Activated CD4-positive, alpha-beta T cell treated with anti-CD3 and anti-CD28 coated beads, Interleukin-2, Interleukin-4, amounts not matched to agents 100 ng/mL and 50 ng/mL, durations not matched to agents 16 hours and 8 hours (primary cell): ENCODE measurements at regions not wholly inside any gene's neighbourhood (a gene's known extent, or its start where the extent isn't known, plus 50 kb on each side); places are given as distances from the start of the nearest gene placed in this dataset.

ENCODE experiments used
- DNase-seq: peaks from one replicate; pipeline ENCODE4 v3.0.0-alpha.2; 2020; ENCODE audit warnings: low spot score

- DNase-seq = no peak
Observed at GRCh38 chr13:72165276-72165675, 298.3 kb upstream of the DACH1 start.

- DNase-seq = no peak
Observed at GRCh38 chr13:72164811-72165210, 297.8 kb upstream of the DACH1 start.

GRCh38 chr13:72163678-72164077, 296.7 kb upstream of the DACH1 start:
- DNase-seq = no peak

- no peak for DNase-seq
Observed at GRCh38 chr13:72160977-72161376, 294.0 kb upstream of the DACH1 start.

GRCh38 chr13:72156760-72157159, 289.8 kb upstream of the DACH1 start:
- DNase-seq = no peak

GRCh38 chr13:72153272-72153671, 286.3 kb upstream of the DACH1 start:
- no peak for DNase-seq

- no peak for DNase-seq
Observed at GRCh38 chr13:72151241-72151640, 284.2 kb upstream of the DACH1 start.

GRCh38 chr13:72150502-72150901, 283.5 kb upstream of the DACH1 start:
- DNase-seq = no peak

GRCh38 chr13:72149701-72150100, 282.7 kb upstream of the DACH1 start:
- DNase-seq = no peak

GRCh38 chr13:72146816-72147215, 279.8 kb upstream of the DACH1 start:
- no peak for DNase-seq

GRCh38 chr13:72145383-72145782, 278.4 kb upstream of the DACH1 start:
- no peak for DNase-seq

- DNase-seq = no peak
Observed at GRCh38 chr13:72144636-72145035, 277.6 kb upstream of the DACH1 start.

GRCh38 chr13:72141855-72142519, 275.0 kb upstream of the DACH1 start:
- no peak for DNase-seq

- DNase-seq = no peak
Observed at GRCh38 chr13:72139192-72139591, 272.2 kb upstream of the DACH1 start.

- DNase-seq = no peak
Observed at GRCh38 chr13:72132075-72132474, 265.1 kb upstream of the DACH1 start.

- DNase-seq = no peak
Observed at GRCh38 chr13:72129117-72129516, 262.1 kb upstream of the DACH1 start.

GRCh38 chr13:72127031-72127430, 260.0 kb upstream of the DACH1 start:
- no peak for DNase-seq

- no peak for DNase-seq
Observed at GRCh38 chr13:72126424-72126823, 259.4 kb upstream of the DACH1 start.

GRCh38 chr13:72125561-72125960, 258.6 kb upstream of the DACH1 start:
- no peak for DNase-seq

GRCh38 chr13:72122661-72123255, 255.8 kb upstream of the DACH1 start:
- DNase-seq = no peak

- no peak for DNase-seq
Observed at GRCh38 chr13:72121466-72121865, 254.5 kb upstream of the DACH1 start.

- DNase-seq = no peak
Observed at GRCh38 chr13:72120632-72121031, 253.6 kb upstream of the DACH1 start.

GRCh38 chr13:72113931-72114330, 246.9 kb upstream of the DACH1 start:
- no peak for DNase-seq

- DNase-seq = no peak
Observed at GRCh38 chr13:72113076-72113475, 246.1 kb upstream of the DACH1 start.
